ENCODE measurements at regions not wholly inside any gene's neighbourhood (a gene's known extent, or its start where the extent isn't known, plus 50 kb on each side); places are given as distances from the start of the nearest gene placed in this dataset.

DNA sequence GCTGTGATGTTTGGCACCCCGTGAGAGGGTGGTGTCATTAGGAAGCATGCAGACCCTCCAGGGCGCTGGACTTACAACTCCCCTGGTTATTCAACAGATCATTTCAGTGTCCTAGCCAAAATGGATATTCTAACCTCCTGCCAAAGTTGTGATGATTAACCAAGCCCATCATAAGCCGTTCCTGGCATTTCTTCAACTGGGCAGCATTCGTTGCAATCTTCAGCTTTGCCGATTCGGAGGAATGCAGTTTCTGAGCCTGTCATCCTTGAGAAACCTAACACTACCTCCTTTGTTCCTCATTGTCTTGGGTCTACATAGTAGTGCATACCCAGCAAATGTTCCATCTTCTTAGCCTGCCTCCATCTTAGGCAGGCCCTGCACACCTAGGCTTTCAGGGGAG is 79.2 kb upstream of the MAP3K4 start:
- Mint-ChIP-seq H3K9me3 (peaks cover 2% of the 10 kb centered on the region), H3K4me3 (no peak overlapping the region), H3K36me3 (ENCODE audit: low read depth) (no peaks in the 10 kb centered on the region), H3K27ac (no peak overlapping the region), H3K27me3 (peaks cover 7% of the 10 kb centered on the region), H3K4me1 (ENCODE audit: low read depth) (no peaks in the 10 kb centered on the region)
- no peak overlapping the region for H3K4me3 ChIP-seq (ENCODE audit: low read length)
- POLR2A ChIA-PET = no interaction called here
- no peaks in the 10 kb centered on the region for H3K4me1 ChIP-seq (ENCODE audit: insufficient read depth, low read length)
- TF ChIP-seq, protein P1, sequence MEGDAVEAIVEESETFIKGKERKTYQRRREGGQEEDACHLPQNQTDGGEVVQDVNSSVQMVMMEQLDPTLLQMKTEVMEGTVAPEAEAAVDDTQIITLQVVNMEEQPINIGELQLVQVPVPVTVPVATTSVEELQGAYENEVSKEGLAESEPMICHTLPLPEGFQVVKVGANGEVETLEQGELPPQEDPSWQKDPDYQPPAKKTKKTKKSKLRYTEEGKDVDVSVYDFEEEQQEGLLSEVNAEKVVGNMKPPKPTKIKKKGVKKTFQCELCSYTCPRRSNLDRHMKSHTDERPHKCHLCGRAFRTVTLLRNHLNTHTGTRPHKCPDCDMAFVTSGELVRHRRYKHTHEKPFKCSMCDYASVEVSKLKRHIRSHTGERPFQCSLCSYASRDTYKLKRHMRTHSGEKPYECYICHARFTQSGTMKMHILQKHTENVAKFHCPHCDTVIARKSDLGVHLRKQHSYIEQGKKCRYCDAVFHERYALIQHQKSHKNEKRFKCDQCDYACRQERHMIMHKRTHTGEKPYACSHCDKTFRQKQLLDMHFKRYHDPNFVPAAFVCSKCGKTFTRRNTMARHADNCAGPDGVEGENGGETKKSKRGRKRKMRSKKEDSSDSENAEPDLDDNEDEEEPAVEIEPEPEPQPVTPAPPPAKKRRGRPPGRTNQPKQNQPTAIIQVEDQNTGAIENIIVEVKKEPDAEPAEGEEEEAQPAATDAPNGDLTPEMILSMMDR (IDR thresholded peaks at IDR 0.05) = no peak
- CTCF ChIA-PET = no interaction called here
- ATAC-seq (ENCODE audit: poor library complexity) = no peak
- no peak overlapping the region for H3K27ac ChIP-seq (ENCODE audit: low read depth in 1 of 2, low read length in 2 of 2)
- intact Hi-C loops (cut with DNase I, micrococcal nuclease) = no loop called here
- no peaks in the 10 kb centered on the region for H3K9me3 ChIP-seq (ENCODE audit: control insufficient read depth in 1 of 2, insufficient read depth in 1 of 2, low read length in 2 of 2)
- DNase-seq = no peak
- no peaks in the 10 kb centered on the region for H3K36me3 ChIP-seq (ENCODE audit: insufficient read depth, low read length)
- H3K27me3 ChIP-seq (ENCODE audit: control insufficient read depth in 1 of 2, insufficient read depth in 2 of 2, low read length in 2 of 2) = no peaks in the 10 kb centered on the region

DNA sequence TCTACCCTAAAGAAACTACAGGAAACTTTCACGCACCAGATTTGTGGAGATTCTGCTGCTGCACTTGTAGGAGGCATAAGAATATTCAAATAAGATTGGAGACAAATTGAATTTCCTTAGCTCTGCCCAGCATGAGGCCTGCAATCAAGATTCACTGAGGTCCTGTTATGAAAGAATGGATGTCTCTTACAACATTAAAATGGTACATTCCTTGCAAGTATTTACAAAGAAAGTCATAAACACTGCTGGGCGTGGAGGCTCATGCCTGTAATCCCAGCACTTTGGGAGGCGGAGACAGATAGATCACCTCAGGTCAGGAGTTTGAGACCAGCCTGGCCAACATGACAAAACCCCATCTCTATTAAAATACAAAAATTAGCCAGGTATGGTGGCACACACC is 74.0 kb upstream of the MAP3K4 start:
- H3K4me1 Mint-ChIP-seq (ENCODE audit: low read depth) = no peaks in the 10 kb centered on the region
- H3K4me3 ChIP-seq (ENCODE audit: low read length) = no peak overlapping the region
- ATAC-seq (ENCODE audit: poor library complexity) (no peak), DNase-seq (no peak)
- no peaks in the 10 kb centered on the region for H3K9me3 Mint-ChIP-seq
- H3K27me3 ChIP-seq (ENCODE audit: control insufficient read depth in 1 of 2, insufficient read depth in 2 of 2, low read length in 2 of 2) = no peaks in the 10 kb centered on the region
- ChIA-PET CTCF (no interaction called here), POLR2A (no interaction called here)
- no peak overlapping the region for H3K27ac Mint-ChIP-seq
- peaks cover 11% of the 10 kb centered on the region for H3K27me3 Mint-ChIP-seq
- intact Hi-C loops (cut with DNase I, micrococcal nuclease) = no loop called here
- no peaks in the 10 kb centered on the region for H3K9me3 ChIP-seq (ENCODE audit: control insufficient read depth in 1 of 2, insufficient read depth in 1 of 2, low read length in 2 of 2)
- H3K36me3 ChIP-seq (ENCODE audit: insufficient read depth, low read length) = no peaks in the 10 kb centered on the region
- TF ChIP-seq, protein P1 (IDR thresholded peaks at IDR 0.05) = no peak
- no peak overlapping the region for H3K4me3 Mint-ChIP-seq
- H3K4me1 ChIP-seq (ENCODE audit: insufficient read depth, low read length) = no peaks in the 10 kb centered on the region
- no peaks in the 10 kb centered on the region for H3K36me3 Mint-ChIP-seq (ENCODE audit: low read depth)
- no peak overlapping the region for H3K27ac ChIP-seq (ENCODE audit: low read depth in 1 of 2, low read length in 2 of 2)

DNA sequence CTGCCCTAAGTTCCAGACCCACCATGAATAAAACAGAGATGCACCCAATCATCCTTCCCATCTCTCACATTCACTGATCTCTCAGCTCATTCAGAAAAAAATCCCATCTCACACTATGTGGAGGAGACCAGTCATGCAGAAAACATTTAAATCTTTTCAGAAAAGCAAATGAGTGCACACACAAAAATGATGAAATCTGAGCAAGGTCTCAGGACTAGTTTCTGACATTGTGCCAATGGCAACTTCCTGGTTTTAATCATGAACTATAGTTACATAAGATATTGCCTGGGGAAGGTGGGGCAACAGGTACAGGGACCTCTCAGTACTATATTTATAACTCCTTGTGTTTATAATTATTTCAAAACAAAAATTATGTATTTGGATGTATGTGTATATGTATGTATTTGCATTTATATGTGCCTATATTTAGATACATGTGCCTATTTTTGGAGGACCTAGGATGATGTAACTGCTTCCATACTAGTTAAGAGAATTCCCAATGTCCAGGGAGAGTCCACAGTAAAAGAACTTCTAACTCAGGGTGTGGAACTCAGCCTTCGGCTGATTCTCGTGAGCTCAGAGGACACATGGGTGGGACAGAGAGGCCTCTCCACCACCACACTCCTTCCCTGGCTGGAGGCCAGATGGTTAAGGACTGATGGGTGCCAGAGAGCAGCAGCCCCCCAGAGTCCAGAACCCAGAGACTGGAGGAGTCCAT is 71.7 kb upstream of the MAP3K4 start:
- DNase-seq (no peak), ATAC-seq (ENCODE audit: poor library complexity) (no peak)
- no peaks in the 10 kb centered on the region for H3K4me1 ChIP-seq (ENCODE audit: insufficient read depth, low read length)
- H3K27me3 ChIP-seq (ENCODE audit: control insufficient read depth in 1 of 2, insufficient read depth in 2 of 2, low read length in 2 of 2) = peaks cover 0 to 7% of the 10 kb centered on the region in 2 experiments
- ChIA-PET POLR2A (no interaction called here), CTCF (no interaction called here)
- peaks cover 11% of the 10 kb centered on the region for H3K27me3 Mint-ChIP-seq
- no peak overlapping the region for H3K4me3 Mint-ChIP-seq
- no peaks in the 10 kb centered on the region for H3K9me3 ChIP-seq (ENCODE audit: control insufficient read depth in 1 of 2, insufficient read depth in 1 of 2, low read length in 2 of 2)
- TF ChIP-seq, protein P1 (IDR thresholded peaks at IDR 0.05) = no peak
- H3K9me3 Mint-ChIP-seq = no peaks in the 10 kb centered on the region
- no peaks in the 10 kb centered on the region for H3K36me3 Mint-ChIP-seq (ENCODE audit: low read depth)
- intact Hi-C loops (cut with DNase I, micrococcal nuclease) = no loop called here
- no peak overlapping the region for H3K27ac Mint-ChIP-seq
- no peaks in the 10 kb centered on the region for H3K36me3 ChIP-seq (ENCODE audit: insufficient read depth, low read length)
- H3K27ac ChIP-seq (ENCODE audit: low read depth in 1 of 2, low read length in 2 of 2) = no peak overlapping the region
- no peaks in the 10 kb centered on the region for H3K4me1 Mint-ChIP-seq (ENCODE audit: low read depth)
- H3K4me3 ChIP-seq (ENCODE audit: low read length) = no peak overlapping the region

All from CD4-positive, alpha-beta T cell (primary cell).